Astrocyte of the cerebellum (primary cell): ENCODE measurements at regions not wholly inside any gene's neighbourhood (a gene's known extent, or its start where the extent isn't known, plus 50 kb on each side); places are given as distances from the start of the nearest gene placed in this dataset.

ENCODE experiments used
- DNase-seq: peaks from one replicate; pipeline ENCODE4 v3.0.0-alpha.2; 2011; ENCODE audit warnings: low read depth
- H3K4me3 ChIP-seq: 2 replicates; pipeline ENCODE4 v1.5.1; 2011; ENCODE audit warnings: mild to moderate bottlenecking, low read depth, low read length, moderate library complexity
- CTCF ChIP-seq: IDR thresholded peaks from 2 replicates; pipeline ENCODE4 v1.5.1; 2012; ENCODE audit warnings: low read length, low read depth, moderate library complexity, mild to moderate bottlenecking; ENCODE audit errors: missing control alignments
- in situ Hi-C: cut with HindIII; loops from 2 replicates; pipeline ENCODE4 v1.10.0; 2017; ENCODE audit warnings: low sequenced_read_pairs

GRCh38 chr12:24487606-24488005, 461.3 kb downstream of the BCAT1 start:
- no peak for TF ChIP-seq CTCF
- in situ Hi-C loops, result no loop called here
- no peak overlapping the region for H3K4me3 ChIP-seq
- no peak for DNase-seq

GRCh38 chr12:24483732-24484131, 465.2 kb downstream of the BCAT1 start:
- DNase-seq, result no peak
- H3K4me3 ChIP-seq, result no peak overlapping the region
- no peak for TF ChIP-seq CTCF
- in situ Hi-C loops, result no loop called here

GRCh38 chr12:24482882-24483604, 465.9 kb downstream of the BCAT1 start:
- in situ Hi-C loops, result no loop called here
- no peak overlapping the region for H3K4me3 ChIP-seq
- no peak for DNase-seq
- TF ChIP-seq CTCF, result no peak

- DNase-seq, result no peak
- TF ChIP-seq CTCF, result no peak
- no peak overlapping the region for H3K4me3 ChIP-seq
- in situ Hi-C loops, result no loop called here
Measured at GRCh38 chr12:24482044-24482443, 466.9 kb downstream of the BCAT1 start.

- no peak overlapping the region for H3K4me3 ChIP-seq
- in situ Hi-C loops, result no loop called here
- no peak for TF ChIP-seq CTCF
- no peak for DNase-seq
Measured at GRCh38 chr12:24480766-24481449, 468.0 kb downstream of the BCAT1 start.

GRCh38 chr12:24479131-24479530, 469.8 kb downstream of the BCAT1 start:
- in situ Hi-C loops, result no loop called here
- DNase-seq, result no peak
- TF ChIP-seq CTCF, result no peak
- H3K4me3 ChIP-seq, result no peak overlapping the region
